GM12801 (cell line): ENCODE measurements at regions not wholly inside any gene's neighbourhood (a gene's known extent, or its start where the extent isn't known, plus 50 kb on each side); places are given as distances from the start of the nearest gene placed in this dataset.

ENCODE experiments used
- CTCF ChIP-seq: IDR thresholded peaks from one replicate; pipeline ENCODE4 v1.5.1; 2011; ENCODE audit warnings: control low read depth; ENCODE audit not compliant: insufficient read length; ENCODE audit errors: extremely low read depth

- no peak for TF ChIP-seq CTCF
Measured at GRCh38 chr6:86118271-86118670, 475.6 kb upstream of the SYNCRIP start.

- no peak for TF ChIP-seq CTCF
Measured at GRCh38 chr6:86107985-86108384, 465.3 kb upstream of the SYNCRIP start.

GRCh38 chr6:86087954-86088353 is 445.3 kb upstream of the SYNCRIP start:
- no peak for TF ChIP-seq CTCF

- no peak for TF ChIP-seq CTCF
Measured at GRCh38 chr6:86079938-86080337, 437.3 kb upstream of the SYNCRIP start.

- TF ChIP-seq CTCF, result no peak
Measured at GRCh38 chr6:86070151-86070550, 427.5 kb upstream of the SYNCRIP start.

- no peak for TF ChIP-seq CTCF
Measured at GRCh38 chr6:86045038-86045437, 402.4 kb upstream of the SYNCRIP start.

GRCh38 chr6:86042214-86042613 is 399.5 kb upstream of the SYNCRIP start:
- no peak for TF ChIP-seq CTCF

- TF ChIP-seq CTCF, result no peak
Measured at GRCh38 chr6:86031713-86032112, 389.0 kb upstream of the SYNCRIP start.
